HepG2 (cell line): ENCODE measurements at regions not wholly inside any gene's neighbourhood (a gene's known extent, or its start where the extent isn't known, plus 50 kb on each side); places are given as distances from the start of the nearest gene placed in this dataset.

Experiments
- ATAC-seq: fragments of 200-7000 bp; cut with Tn5 transposase; 3 replicates; pipeline ENCODE4 v1.9.1; 2020; ENCODE audit warnings: mild to moderate bottlenecking, moderate library complexity
- BruUV-seq: library from RNA; stranded (reverse); fragments of 400-500 nt; replicated peaks from 2 replicates; lab custom pipeline; 2021; lab: Mats Ljungman, UMichigan
- CTCF ChIA-PET: fragments of 300-600 bp; formaldehyde crosslinking; extraction: SDS; loops from one replicate; lab custom pipeline; 2021; ENCODE audit warnings: low total read pairs, inconsistent platforms, low intra/inter-chr PET ratio; lab: Yijun Ruan, JAX
- POLR2A ChIA-PET: fragments of 350-600 bp; sonication (Branson Sonifier 250); formaldehyde crosslinking; loops from one replicate; lab custom pipeline; 2020; ENCODE audit warnings: antibody characterized with exemption, inconsistent platforms; lab: Yijun Ruan, JAX
- DNase-seq: peaks from one replicate; pipeline ENCODE4 v3.0.0-alpha.2; 2015; ENCODE audit warnings: low spot score
- FAIRE-seq: peaks from 3 replicates; lab custom pipeline; 2011; peaks lifted over from hg19 to GRCh38; lab: Jason Lieb, UNC
- H2AFZ ChIP-seq: one replicate; pipeline ENCODE4 v1.6.1; 2011; ENCODE audit warnings: low read length, inconsistent platforms
- H3K27ac ChIP-seq: fragments of 300-600 bp; 3 replicates; pipeline ENCODE4 v1.8.0; 2011; ENCODE audit warnings: mixed run types, mild to moderate bottlenecking, mixed read lengths, low read length, inconsistent platforms; ENCODE audit not compliant: insufficient read depth; ENCODE audit errors: extremely low read length
- H3K27me3 ChIP-seq, 2 experiments: fragments of 200-600 bp in 1 of 2; 2 replicates in 1 of 2; 3 replicates in 1 of 2; pipeline versions ENCODE4 v1.6.0 to v1.8.0; 2011; ENCODE audit warnings: low read length in 2 of 2, mild to moderate bottlenecking in 2 of 2, moderate library complexity in 2 of 2, inconsistent platforms in 1 of 2; ENCODE audit not compliant: insufficient read depth in 2 of 2, control insufficient read depth in 1 of 2
- H3K36me3 ChIP-seq, 2 experiments: fragments of 200-600 bp in 1 of 2; replicated peaks in 1 of 2; 2 replicates in 1 of 2; 3 replicates in 1 of 2; pipeline versions ENCODE4 v1.5.1 to v1.8.0; 2011; ENCODE audit warnings: low read length in 2 of 2, inconsistent platforms in 1 of 2; ENCODE audit not compliant: insufficient read depth in 2 of 2, control insufficient read depth in 1 of 2
- H3K4me1 ChIP-seq: 2 replicates; pipeline ENCODE4 v1.5.1; 2012; ENCODE audit warnings: low read length, inconsistent platforms; ENCODE audit not compliant: insufficient read depth
- H3K4me2 ChIP-seq: 2 replicates; pipeline ENCODE4 v1.6.0; 2011; ENCODE audit warnings: low read depth, low read length, inconsistent platforms
- H3K4me3 ChIP-seq, 3 experiments: fragments of 200-600 bp in 1 of 3; sonication (generic), shearing (Covaris generic) in 1 of 3; replicated peaks in 1 of 3; 2 replicates each; pipeline ENCODE4 v1.5.1; 2011 to 2016; ENCODE audit warnings: low read length in 3 of 3, inconsistent platforms in 2 of 3, low read depth in 2 of 3, mild to moderate bottlenecking in 2 of 3, control low read depth in 1 of 3, mixed read lengths in 1 of 3; ENCODE audit not compliant: insufficient read depth in 1 of 3
- H3K79me2 ChIP-seq: one replicate; pipeline ENCODE4 v1.6.1; 2011; ENCODE audit warnings: low read length, inconsistent platforms; ENCODE audit not compliant: insufficient read depth
- H3K9ac ChIP-seq: 2 replicates; pipeline ENCODE4 v1.6.0; 2011; ENCODE audit warnings: mild to moderate bottlenecking, low read depth, low read length, inconsistent platforms; ENCODE audit not compliant: insufficient read depth
- H3K9me3 ChIP-seq: 2 replicates; pipeline ENCODE4 v1.5.1; 2012; ENCODE audit warnings: mild to moderate bottlenecking, low read length
- H4K20me1 ChIP-seq: 2 replicates; pipeline ENCODE4 v1.6.0; 2011; ENCODE audit warnings: inconsistent platforms, mild to moderate bottlenecking, low read length, moderate library complexity; ENCODE audit not compliant: insufficient read depth
- CC2D1A ChIP-seq: sonication (generic); formaldehyde crosslinking; IDR thresholded peaks from 2 replicates; pipeline ENCODE4 v1.8.1; 2023; ENCODE audit warnings: mild to moderate bottlenecking, missing genetic modification reagents
- MIER2 ChIP-seq: IDR thresholded peaks from 2 replicates; pipeline ENCODE4 v1.6.1; 2016; ENCODE audit warnings: missing biosample characterization, missing genetic modification reagents
- MNT ChIP-seq: fragments of 450-650 bp; IDR thresholded peaks from 2 replicates; pipeline ENCODE4 v1.6.1; 2016
- PITX1 ChIP-seq: sonication (generic); formaldehyde crosslinking; IDR thresholded peaks from 2 replicates; pipeline ENCODE4 v1.5.1; 2020; ENCODE audit warnings: mild to moderate bottlenecking, missing genetic modification reagents
- RFXANK ChIP-seq: IDR thresholded peaks from 2 replicates; pipeline ENCODE4 v1.6.1; 2016
- SOX13 ChIP-seq, 3 experiments: fragments of 450-650 bp in 1 of 3; sonication (generic) in 1 of 3; formaldehyde crosslinking in 1 of 3; IDR thresholded peaks in 2 of 3; conservative IDR thresholded peaks in 1 of 3; 2 replicates each; pipeline versions ENCODE4 v1.5.0 to v1.6.1; 2016 to 2020; ENCODE audit warnings: antibody characterized with exemption in 1 of 3, mild to moderate bottlenecking in 1 of 3, missing compliant biosample characterization in 1 of 3, missing genetic modification reagents in 1 of 3, moderate library complexity in 1 of 3
- SRSF9 ChIP-seq: fragments of 200-400 bp; formaldehyde crosslinking; IDR thresholded peaks from 2 replicates; pipeline ENCODE4 v1.6.1; 2018; ENCODE audit warnings: borderline replicate concordance, mild to moderate bottlenecking, low read depth, low read length; ENCODE audit not compliant: insufficient read depth, poor library complexity, severe bottlenecking
- THAP11 ChIP-seq: IDR thresholded peaks from 2 replicates; pipeline ENCODE4 v1.6.1; 2016; ENCODE audit warnings: missing biosample characterization, missing genetic modification reagents
- ZNF329 ChIP-seq: sonication (generic); formaldehyde crosslinking; IDR thresholded peaks from 2 replicates; pipeline ENCODE4 v1.9.0; 2021; ENCODE audit warnings: low read depth, mild to moderate bottlenecking, missing genetic modification reagents
- ZSCAN22 ChIP-seq: sonication (generic); formaldehyde crosslinking; IDR thresholded peaks from 2 replicates; pipeline ENCODE4 v1.4.0; 2020; ENCODE audit warnings: mild to moderate bottlenecking, missing genetic modification reagents
- WGBS: methylation state at CpG from one replicate; pipeline ENCODE4 v1.1.6; 2017; ENCODE audit warnings: low lambda C conversion rate; 5-methylcytosine and 5-hydroxymethylcytosine counted together
- in situ Hi-C: cut with HindIII; loops from 2 replicates; pipeline ENCODE4 v1.10.0; 2017; ENCODE audit warnings: low pct_unique_long_range_greater_than_20kb; ENCODE audit not compliant: extremely low pct_ligation_motif_present
- intact Hi-C: fragments of 100-400 bp; cut with micrococcal nuclease; formaldehyde crosslinking; loops from one replicate; pipeline ENCODE4 v1.10.0; 2022; ENCODE audit not compliant: unreplicated experiment

DNA sequence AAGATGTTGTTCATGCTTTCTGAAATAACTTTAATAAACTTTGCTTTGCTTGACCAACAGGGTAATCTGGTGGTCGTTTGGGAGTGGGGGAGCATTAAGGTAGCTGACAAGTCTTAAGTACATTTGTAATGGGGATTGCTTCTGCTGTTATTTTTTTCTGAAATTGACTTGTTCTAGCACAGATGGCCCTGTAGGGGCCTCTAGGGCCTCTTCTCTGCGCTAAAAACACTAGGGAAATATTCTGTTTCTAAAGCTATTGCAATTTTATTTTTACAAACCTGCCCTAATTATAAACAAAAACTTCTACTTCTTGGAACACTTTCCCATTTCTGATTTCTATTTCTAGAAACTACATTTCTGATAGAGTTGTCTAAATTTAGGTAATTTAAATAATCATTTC is 191.3 kb upstream of the KCNJ3 start:
- POLR2A ChIA-PET, result no interaction called here
- TF ChIP-seq MNT, result no peak
- TF ChIP-seq THAP11, result no peak
- TF ChIP-seq SOX13 (IDR thresholded peaks at IDR 0.05), result no peak
- no peak for TF ChIP-seq SOX13 (CRISPR knock-in tag; conservative IDR thresholded peaks at IDR 0.05 in 1 of 2, IDR thresholded peaks at IDR 0.05 in 1 of 2)
- no peak for TF ChIP-seq ZSCAN22 (CRISPR knock-in tag)
- TF ChIP-seq ZNF329 (CRISPR knock-in tag), result no peak
- TF ChIP-seq SRSF9, result no peak
- TF ChIP-seq RFXANK (CRISPR knock-in tag), result no peak
- no peak for TF ChIP-seq CC2D1A
- TF ChIP-seq PITX1 (CRISPR knock-in tag), result no peak
- no peak for TF ChIP-seq MIER2
- TF ChIP-seq, all 625 proteins: peak for 0
- CTCF ChIA-PET, result no interaction called here

More for the DNA sequence above, 191.3 kb upstream of the KCNJ3 start:
- no peaks in the 10 kb centered on the region for H3K36me3 ChIP-seq
- no peak overlapping the region for H2AFZ ChIP-seq
- intact Hi-C loops (no loop called here), in situ Hi-C loops (no loop called here)
- H3K4me1 ChIP-seq, result no peaks in the 10 kb centered on the region
- H3K79me2 ChIP-seq, result no peaks in the 10 kb centered on the region
- WGBS, result 4% methylated on average over 2 of the region's 2 CpGs
- ATAC-seq, result peak; percentile 71
- no peaks in the 10 kb centered on the region for H3K9me3 ChIP-seq
- no TSS peak for BruUV-seq
- no peak for FAIRE-seq
- H4K20me1 ChIP-seq, result no peaks in the 10 kb centered on the region
- no peak overlapping the region for H3K9ac ChIP-seq
- no peak for DNase-seq
- H3K4me3 ChIP-seq, result no peak overlapping the region
- H3K27ac ChIP-seq, result no peak overlapping the region
- no peak overlapping the region for H3K4me2 ChIP-seq
- no peaks in the 10 kb centered on the region for H3K27me3 ChIP-seq
